ENCODE measurements at regions not wholly inside any gene's neighbourhood (a gene's known extent, or its start where the extent isn't known, plus 50 kb on each side); places are given as distances from the start of the nearest gene placed in this dataset.

DNA sequence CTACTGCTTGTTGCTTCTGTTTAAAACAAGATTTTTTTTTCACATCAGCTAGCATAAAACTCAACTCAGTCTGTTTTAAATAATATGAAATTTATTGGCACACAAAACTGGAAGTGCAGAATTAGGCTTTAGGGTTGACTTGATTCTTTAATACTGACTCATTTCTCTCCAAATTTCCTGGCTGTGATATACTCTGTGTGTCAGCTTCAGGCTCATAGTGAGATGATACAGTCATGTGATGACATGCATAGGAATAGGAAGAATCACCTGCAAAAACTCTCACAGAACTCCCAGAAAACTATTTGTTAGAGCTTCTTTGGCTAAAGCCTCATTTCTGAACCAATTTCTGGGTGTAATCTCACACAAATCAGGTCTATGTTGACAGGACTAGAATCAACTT is 1068.0 kb upstream of the EPHA7 start:
- H3K4me3 ChIP-seq: no peak overlapping the region
- no peaks in the 10 kb centered on the region for H3K27me3 ChIP-seq
- H3K9me3 ChIP-seq: no peaks in the 10 kb centered on the region
- no peak for DNase-seq (ENCODE audit: low spot score in 2 of 2)
- H3K27ac ChIP-seq: no peak overlapping the region
- H3K36me3 ChIP-seq: no peaks in the 10 kb centered on the region
- no peak for TF ChIP-seq POLR2A (IDR thresholded peaks at IDR 0.05)
- TF ChIP-seq, protein P1, sequence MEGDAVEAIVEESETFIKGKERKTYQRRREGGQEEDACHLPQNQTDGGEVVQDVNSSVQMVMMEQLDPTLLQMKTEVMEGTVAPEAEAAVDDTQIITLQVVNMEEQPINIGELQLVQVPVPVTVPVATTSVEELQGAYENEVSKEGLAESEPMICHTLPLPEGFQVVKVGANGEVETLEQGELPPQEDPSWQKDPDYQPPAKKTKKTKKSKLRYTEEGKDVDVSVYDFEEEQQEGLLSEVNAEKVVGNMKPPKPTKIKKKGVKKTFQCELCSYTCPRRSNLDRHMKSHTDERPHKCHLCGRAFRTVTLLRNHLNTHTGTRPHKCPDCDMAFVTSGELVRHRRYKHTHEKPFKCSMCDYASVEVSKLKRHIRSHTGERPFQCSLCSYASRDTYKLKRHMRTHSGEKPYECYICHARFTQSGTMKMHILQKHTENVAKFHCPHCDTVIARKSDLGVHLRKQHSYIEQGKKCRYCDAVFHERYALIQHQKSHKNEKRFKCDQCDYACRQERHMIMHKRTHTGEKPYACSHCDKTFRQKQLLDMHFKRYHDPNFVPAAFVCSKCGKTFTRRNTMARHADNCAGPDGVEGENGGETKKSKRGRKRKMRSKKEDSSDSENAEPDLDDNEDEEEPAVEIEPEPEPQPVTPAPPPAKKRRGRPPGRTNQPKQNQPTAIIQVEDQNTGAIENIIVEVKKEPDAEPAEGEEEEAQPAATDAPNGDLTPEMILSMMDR (IDR thresholded peaks at IDR 0.05): no peak
- no peak for TF ChIP-seq EP300 (IDR thresholded peaks at IDR 0.05)
- no peaks in the 10 kb centered on the region for H3K4me1 ChIP-seq

DNA sequence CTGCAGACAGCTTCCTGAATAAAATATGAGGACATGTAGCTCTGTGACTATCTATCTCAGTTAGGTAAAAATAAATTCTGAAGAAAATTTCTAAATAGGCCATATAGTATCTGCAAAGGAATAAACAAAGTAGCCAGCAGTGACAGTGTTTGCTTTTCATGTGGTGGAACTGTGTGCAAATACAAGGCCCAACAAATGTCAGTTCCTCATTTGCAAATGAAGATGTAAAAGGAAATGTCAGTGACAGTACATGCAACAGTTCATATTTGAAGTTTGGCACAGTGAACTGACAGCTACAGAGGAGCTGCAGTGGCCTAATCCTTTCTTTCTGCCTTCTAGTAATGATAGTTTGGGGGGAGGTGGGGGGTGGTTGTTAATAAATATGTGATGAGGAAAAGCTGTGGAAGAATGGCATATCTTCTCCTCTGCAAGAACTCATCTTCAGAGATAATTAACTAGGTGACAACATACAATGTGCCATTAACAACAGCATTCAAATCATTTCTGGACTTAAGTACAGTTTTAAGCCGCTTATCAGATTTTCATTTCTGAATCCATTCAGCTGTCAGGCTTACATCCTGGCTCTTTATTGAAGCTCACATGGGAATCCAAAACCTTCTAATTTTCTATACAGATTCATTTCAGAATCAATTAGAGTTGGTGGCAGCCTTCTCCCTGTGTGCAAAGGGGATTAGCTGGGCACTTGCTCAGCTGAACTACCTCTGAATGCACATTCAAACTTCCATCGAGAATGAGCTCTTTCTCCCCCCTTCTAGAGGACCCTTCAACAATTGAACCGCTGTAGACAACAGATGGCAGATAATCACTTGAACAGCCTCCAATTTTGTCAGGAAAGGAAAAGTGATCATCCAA is 1059.0 kb upstream of the EPHA7 start:
- no peak for DNase-seq (ENCODE audit: low spot score in 2 of 2)
- WGBS, 2 donors: 60 to 64% methylated on average over 3 of the region's 3 CpGs

DNA sequence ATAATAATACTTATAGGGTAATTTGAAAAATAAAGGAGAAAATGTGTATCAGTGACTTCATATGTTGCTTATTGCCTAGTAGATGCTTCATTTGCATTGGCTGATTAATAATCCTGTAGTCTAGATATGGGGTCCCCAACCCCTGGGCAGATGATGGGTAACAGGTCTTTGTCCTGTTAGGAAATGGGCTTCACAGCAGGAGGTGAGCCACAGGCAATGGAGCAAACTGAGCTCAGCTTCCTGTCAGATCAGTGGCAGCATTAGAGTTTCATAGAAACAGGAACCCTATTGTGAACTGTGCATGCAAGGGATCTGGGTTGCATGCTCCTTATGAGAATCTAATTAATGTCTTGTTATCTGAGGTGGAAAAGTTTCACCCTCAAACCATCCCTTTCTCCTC is 1049.5 kb upstream of the EPHA7 start:
- no peak for DNase-seq (ENCODE audit: low spot score in 2 of 2)
- Histone ChIP-seq H3K27me3 (no peaks in the 10 kb centered on the region), H3K27ac (no peak overlapping the region), H3K36me3 (no peaks in the 10 kb centered on the region), H3K4me1 (no peaks in the 10 kb centered on the region), H3K9me3 (no peaks in the 10 kb centered on the region), H3K4me3 (no peak overlapping the region)
- TF ChIP-seq, protein P1 (IDR thresholded peaks at IDR 0.05): no peak
- no peak for TF ChIP-seq POLR2A (IDR thresholded peaks at IDR 0.05)
- TF ChIP-seq EP300 (IDR thresholded peaks at IDR 0.05): no peak

More for the DNA sequence above, 1059.0 kb upstream of the EPHA7 start:
- Histone ChIP-seq H3K4me1 (no peaks in the 10 kb centered on the region), H3K36me3 (no peaks in the 10 kb centered on the region), H3K9me3 (peaks cover 0 to 18% (median 5%) of the 10 kb centered on the region in 4 donors), H3K27me3 (no peaks in the 10 kb centered on the region), H3K4me3 (no peak overlapping the region), H3K27ac (no peak overlapping the region)
- TF ChIP-seq EP300 (IDR thresholded peaks at IDR 0.05) (no peak), POLR2A (IDR thresholded peaks at IDR 0.05) (no peak)
- TF ChIP-seq, protein P1 (IDR thresholded peaks at IDR 0.05): no peak

DNA sequence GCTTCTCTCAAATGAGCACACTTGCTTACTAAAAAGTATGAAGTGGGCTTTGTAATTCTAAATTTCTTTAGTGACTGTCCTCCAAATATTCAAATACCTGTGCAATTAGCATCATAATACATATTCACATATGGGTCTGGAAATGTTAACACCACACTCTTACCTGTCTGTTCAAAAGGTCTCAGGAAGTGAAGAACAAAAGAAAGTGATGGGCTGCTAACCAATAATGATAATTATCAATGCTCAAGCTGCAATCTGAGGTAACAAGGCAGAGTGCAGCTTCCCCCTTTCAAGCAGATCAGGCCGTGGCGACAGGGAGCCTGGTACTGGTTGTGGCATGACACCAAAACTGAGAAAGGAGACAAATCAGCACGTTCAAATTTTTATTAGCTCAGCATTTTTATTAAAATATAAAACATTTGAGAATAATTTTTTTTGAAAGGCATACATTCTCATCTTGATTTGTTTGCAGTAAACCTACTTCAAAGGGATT is 1044.7 kb upstream of the EPHA7 start:
- Histone ChIP-seq H3K36me3 (no peaks in the 10 kb centered on the region), H3K9me3 (peaks cover 0 to 2% (median 0%) of the 10 kb centered on the region in 4 donors), H3K27me3 (no peaks in the 10 kb centered on the region), H3K4me3 (no peak overlapping the region), H3K4me1 (no peaks in the 10 kb centered on the region), H3K27ac (no peak overlapping the region)
- 38 to 54% methylated on average over 3 of the region's 3 CpGs for WGBS, 2 donors
- TF ChIP-seq EP300 (IDR thresholded peaks at IDR 0.05): no peak
- TF ChIP-seq POLR2A (IDR thresholded peaks at IDR 0.05): no peak
- no peak for DNase-seq (ENCODE audit: low spot score in 2 of 2)

DNA sequence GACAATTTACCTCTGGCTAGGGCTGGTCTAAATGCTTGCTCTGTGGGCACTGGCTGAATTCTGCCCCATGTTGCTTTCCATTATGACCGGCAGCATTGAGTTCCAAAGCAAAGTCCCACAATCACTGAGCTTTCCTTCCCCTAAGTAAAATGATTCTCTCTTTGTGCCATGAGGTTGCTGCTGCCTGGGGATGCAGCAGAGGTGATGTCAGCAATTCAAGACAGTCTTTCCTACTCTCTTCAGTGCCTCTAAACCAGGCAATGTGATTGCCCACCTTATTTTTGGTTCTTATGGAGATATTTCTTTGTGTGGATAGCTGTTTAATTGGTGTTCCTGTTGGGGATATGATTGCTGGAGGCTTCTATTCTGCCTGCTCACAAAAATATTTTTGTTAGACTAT is 1043.9 kb upstream of the EPHA7 start:
- H3K36me3 ChIP-seq: no peaks in the 10 kb centered on the region
- no peak for DNase-seq (ENCODE audit: low spot score in 2 of 2)
- H3K27ac ChIP-seq: no peak overlapping the region
- H3K4me1 ChIP-seq: no peaks in the 10 kb centered on the region
- 79 to 80% methylated on average over 1 of the region's 1 CpG for WGBS, 2 donors
- no peaks in the 10 kb centered on the region for H3K27me3 ChIP-seq
- TF ChIP-seq, protein P1 (IDR thresholded peaks at IDR 0.05): no peak
- no peak for TF ChIP-seq POLR2A (IDR thresholded peaks at IDR 0.05)
- TF ChIP-seq EP300 (IDR thresholded peaks at IDR 0.05): no peak
- no peak overlapping the region for H3K4me3 ChIP-seq
- H3K9me3 ChIP-seq: peaks cover 0 to 2% (median 0%) of the 10 kb centered on the region in 4 donors

All from tibial nerve (tissue), 4 donors.